Osteocyte (in vitro differentiated cells): ENCODE measurements at regions not wholly inside any gene's neighbourhood (a gene's known extent, or its start where the extent isn't known, plus 50 kb on each side); places are given as distances from the start of the nearest gene placed in this dataset.
"Not testable (repeated sequence)": the region's sequence is repeated elsewhere in the genome, so short reads cannot be mapped to it uniquely, and the experiment has no call there.

Experiments
- DNase-seq: peaks from one replicate; pipeline ENCODE4 v3.0.0; 2021; ENCODE audit warnings: mixed read lengths; ENCODE audit not compliant: unreplicated experiment; ENCODE audit errors: extremely low spot score
- H3K27ac Mint-ChIP-seq: one replicate; pipeline ENCODE4 v1.8.0; 2021; ENCODE audit warnings: mild to moderate bottlenecking, mixed read lengths; ENCODE audit not compliant: unreplicated experiment
- H3K27me3 Mint-ChIP-seq: one replicate; pipeline ENCODE4 v1.8.0; 2021; ENCODE audit warnings: mixed read lengths; ENCODE audit not compliant: unreplicated experiment
- H3K36me3 Mint-ChIP-seq: one replicate; pipeline ENCODE4 v1.8.0; 2021; ENCODE audit warnings: mixed read lengths; ENCODE audit not compliant: unreplicated experiment
- H3K4me1 Mint-ChIP-seq: one replicate; pipeline ENCODE4 v1.8.0; 2021; ENCODE audit warnings: mixed read lengths; ENCODE audit not compliant: unreplicated experiment
- H3K4me3 Mint-ChIP-seq: one replicate; pipeline ENCODE4 v1.8.0; 2021; ENCODE audit warnings: mild to moderate bottlenecking, moderate library complexity, mixed read lengths; ENCODE audit not compliant: unreplicated experiment
- H3K9me3 Mint-ChIP-seq: one replicate; pipeline ENCODE4 v1.8.0; 2021; ENCODE audit warnings: mixed read lengths; ENCODE audit not compliant: unreplicated experiment
- TF ChIP-seq, protein P1 (sequence below): fragments of 200-600 bp; sonication (generic); IDR thresholded peaks from 2 replicates; pipeline ENCODE4 v1.5.0; 2021; ENCODE audit warnings: antibody characterized with exemption, mild to moderate bottlenecking, moderate library complexity

DNA sequence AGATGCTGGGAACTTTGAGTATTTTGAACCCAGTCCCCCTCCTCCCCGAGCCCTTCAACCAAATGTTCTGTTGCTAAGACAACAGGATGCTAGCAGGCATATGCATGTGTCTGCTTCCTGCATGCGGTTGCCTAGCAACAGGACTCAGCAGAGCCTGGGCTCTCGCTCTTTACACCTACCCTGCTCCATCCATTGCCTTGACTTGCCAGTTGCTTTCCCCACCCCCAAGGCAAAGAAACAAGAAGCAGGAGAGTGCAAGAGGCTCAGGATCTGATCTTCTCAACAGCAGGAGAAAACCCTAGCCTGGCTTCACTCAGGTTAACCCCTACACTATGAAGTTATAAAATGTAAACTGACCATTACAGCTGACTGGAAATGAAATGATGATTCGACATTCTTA is 393.0 kb downstream of the IGSF11 start:
- no peak overlapping the region for H3K4me3 Mint-ChIP-seq
- no peak overlapping the region for H3K27ac Mint-ChIP-seq
- no peaks in the 10 kb centered on the region for H3K9me3 Mint-ChIP-seq
- TF ChIP-seq, protein P1, sequence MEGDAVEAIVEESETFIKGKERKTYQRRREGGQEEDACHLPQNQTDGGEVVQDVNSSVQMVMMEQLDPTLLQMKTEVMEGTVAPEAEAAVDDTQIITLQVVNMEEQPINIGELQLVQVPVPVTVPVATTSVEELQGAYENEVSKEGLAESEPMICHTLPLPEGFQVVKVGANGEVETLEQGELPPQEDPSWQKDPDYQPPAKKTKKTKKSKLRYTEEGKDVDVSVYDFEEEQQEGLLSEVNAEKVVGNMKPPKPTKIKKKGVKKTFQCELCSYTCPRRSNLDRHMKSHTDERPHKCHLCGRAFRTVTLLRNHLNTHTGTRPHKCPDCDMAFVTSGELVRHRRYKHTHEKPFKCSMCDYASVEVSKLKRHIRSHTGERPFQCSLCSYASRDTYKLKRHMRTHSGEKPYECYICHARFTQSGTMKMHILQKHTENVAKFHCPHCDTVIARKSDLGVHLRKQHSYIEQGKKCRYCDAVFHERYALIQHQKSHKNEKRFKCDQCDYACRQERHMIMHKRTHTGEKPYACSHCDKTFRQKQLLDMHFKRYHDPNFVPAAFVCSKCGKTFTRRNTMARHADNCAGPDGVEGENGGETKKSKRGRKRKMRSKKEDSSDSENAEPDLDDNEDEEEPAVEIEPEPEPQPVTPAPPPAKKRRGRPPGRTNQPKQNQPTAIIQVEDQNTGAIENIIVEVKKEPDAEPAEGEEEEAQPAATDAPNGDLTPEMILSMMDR: no peak
- H3K4me1 Mint-ChIP-seq: peaks cover 2% of the 10 kb centered on the region
- H3K36me3 Mint-ChIP-seq: no peaks in the 10 kb centered on the region
- peaks cover 27% of the 10 kb centered on the region for H3K27me3 Mint-ChIP-seq
- no peak for DNase-seq

DNA sequence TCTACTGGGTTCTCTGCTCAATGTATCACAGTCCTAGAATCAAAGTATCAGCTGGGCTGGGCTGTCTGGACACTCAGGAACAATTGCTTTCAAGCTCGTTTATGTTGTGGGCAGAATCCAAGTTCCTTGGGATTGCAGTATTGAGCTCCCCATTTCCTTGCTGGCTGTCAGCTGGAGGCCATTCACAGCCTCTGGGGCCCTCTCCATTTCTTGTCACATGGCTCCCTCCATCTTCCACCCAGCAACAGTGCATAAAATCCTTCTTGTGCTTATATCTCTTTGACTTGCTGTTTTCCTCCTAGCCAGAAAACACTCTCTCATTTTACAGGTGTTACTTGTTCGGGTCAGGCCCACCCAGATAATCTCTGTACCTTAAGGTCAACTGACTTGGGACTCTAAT is 363.5 kb downstream of the IGSF11 start:
- H3K27ac Mint-ChIP-seq: no peak overlapping the region
- H3K4me1 Mint-ChIP-seq: no peaks in the 10 kb centered on the region
- DNase-seq: no peak
- no peaks in the 10 kb centered on the region for H3K9me3 Mint-ChIP-seq
- TF ChIP-seq, protein P1: no peak
- H3K4me3 Mint-ChIP-seq: no peak overlapping the region
- no peaks in the 10 kb centered on the region for H3K36me3 Mint-ChIP-seq
- H3K27me3 Mint-ChIP-seq: peaks cover 4% of the 10 kb centered on the region

- Mint-ChIP-seq H3K9me3 (no peaks in the 10 kb centered on the region), H3K27me3 (no peaks in the 10 kb centered on the region), H3K4me1 (no peaks in the 10 kb centered on the region), H3K36me3 (no peaks in the 10 kb centered on the region), H3K27ac (no peak overlapping the region), H3K4me3 (no peak overlapping the region)
- no peak for DNase-seq
- TF ChIP-seq, protein P1: no peak
Measured at GRCh38 chr3:118675305-118675704, 359.3 kb downstream of the IGSF11 start.

DNA sequence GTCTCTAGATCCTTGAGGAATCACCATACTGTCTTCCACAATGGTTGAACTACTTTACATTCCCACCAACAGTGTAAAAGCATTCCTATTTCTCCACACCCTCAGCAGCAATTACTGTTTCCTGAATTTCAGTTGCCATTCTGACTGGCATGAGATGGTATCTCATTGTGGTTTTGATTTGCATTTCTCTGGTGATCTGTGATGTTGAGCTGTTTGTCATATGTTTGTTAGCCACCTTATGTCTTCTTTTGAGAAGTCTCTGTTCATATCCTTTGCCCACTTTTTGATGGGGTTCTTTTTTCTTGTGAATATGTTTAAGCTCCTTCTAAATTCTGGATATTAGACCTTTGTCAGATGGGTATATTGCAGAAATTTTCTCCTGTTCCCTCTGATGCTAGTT is 356.0 kb downstream of the IGSF11 start:
- not testable (repeated sequence) for DNase-seq, H3K4me1 Mint-ChIP-seq, H3K9me3 Mint-ChIP-seq, H3K4me3 Mint-ChIP-seq, H3K27ac Mint-ChIP-seq, H3K27me3 Mint-ChIP-seq, H3K36me3 Mint-ChIP-seq

- Mint-ChIP-seq H3K4me1 (no peaks in the 10 kb centered on the region), H3K36me3 (no peaks in the 10 kb centered on the region), H3K4me3 (no peak overlapping the region), H3K9me3 (no peaks in the 10 kb centered on the region), H3K27ac (no peak overlapping the region), H3K27me3 (no peaks in the 10 kb centered on the region)
- no peak for DNase-seq
- TF ChIP-seq, protein P1: no peak
Measured at GRCh38 chr3:118682921-118683320, 351.7 kb downstream of the IGSF11 start.

GRCh38 chr3:118683636-118684035 is 351.0 kb downstream of the IGSF11 start:
- DNase-seq: no peak
- Mint-ChIP-seq H3K36me3 (no peaks in the 10 kb centered on the region), H3K4me3 (no peak overlapping the region), H3K27me3 (no peaks in the 10 kb centered on the region), H3K27ac (no peak overlapping the region), H3K9me3 (no peaks in the 10 kb centered on the region), H3K4me1 (no peaks in the 10 kb centered on the region)
- TF ChIP-seq, protein P1: no peak
